GM23338 (cell line): ENCODE measurements at regions not wholly inside any gene's neighbourhood (a gene's known extent, or its start where the extent isn't known, plus 50 kb on each side); places are given as distances from the start of the nearest gene placed in this dataset.

Experiments used
- ATAC-seq: fragments of 200-7000 bp; cut with Tn5 transposase; 3 replicates; pipeline ENCODE4 v1.9.1; 2020
- DNase-seq: peaks from one replicate; pipeline ENCODE4 v3.0.0-alpha.2; 2015; ENCODE audit warnings: low spot score
- H2AFZ ChIP-seq: fragments of 200-600 bp; sonication (generic); 2 replicates; pipeline ENCODE4 v1.8.0; 2016; ENCODE audit warnings: antibody characterized with exemption, mild to moderate bottlenecking, moderate library complexity
- H3F3A ChIP-seq: fragments of 200-600 bp; sonication (generic); replicated peaks from 2 replicates; pipeline ENCODE4 v1.8.0; 2017; ENCODE audit warnings: antibody characterized with exemption, mixed run types, low read depth
- H3K27ac ChIP-seq: fragments of 200-600 bp; sonication (generic); 2 replicates; pipeline ENCODE4 v1.6.1; 2016; ENCODE audit warnings: low read depth
- H3K27me3 ChIP-seq: fragments of 200-600 bp; sonication (generic); 2 replicates; pipeline ENCODE4 v1.8.0; 2016; ENCODE audit warnings: mild to moderate bottlenecking, mixed run types, moderate library complexity; ENCODE audit not compliant: insufficient read depth
- H3K36me3 ChIP-seq: fragments of 200-600 bp; sonication (generic); 2 replicates; pipeline ENCODE4 v1.8.0; 2016; ENCODE audit warnings: mild to moderate bottlenecking; ENCODE audit not compliant: insufficient read depth
- H3K4me1 ChIP-seq: fragments of 200-600 bp; sonication (generic); 2 replicates; pipeline ENCODE4 v1.8.0; 2016; ENCODE audit warnings: mild to moderate bottlenecking, moderate library complexity; ENCODE audit not compliant: insufficient read depth
- H3K4me2 ChIP-seq: fragments of 200-600 bp; sonication (generic); 2 replicates; pipeline ENCODE4 v1.7.1; 2017; ENCODE audit warnings: mixed run types
- H3K4me3 ChIP-seq: fragments of 200-600 bp; sonication (generic); 2 replicates; pipeline ENCODE4 v1.6.1; 2016; ENCODE audit warnings: mixed run types
- H3K79me2 ChIP-seq: fragments of 200-600 bp; sonication (generic); replicated peaks from 2 replicates; pipeline ENCODE4 v1.8.0; 2017; ENCODE audit warnings: mild to moderate bottlenecking; ENCODE audit not compliant: insufficient read depth
- H3K9me2 ChIP-seq: fragments of 200-600 bp; sonication (generic); 2 replicates; pipeline ENCODE4 v1.8.0; 2017; ENCODE audit not compliant: insufficient read depth
- H4K20me1 ChIP-seq: fragments of 200-600 bp; sonication (generic); replicated peaks from 2 replicates; pipeline ENCODE4 v1.8.0; 2017; ENCODE audit warnings: mild to moderate bottlenecking; ENCODE audit not compliant: insufficient read depth
- H3K27ac Mint-ChIP-seq: 2 replicates; pipeline ENCODE4 v1.8.0; 2020; ENCODE audit warnings: inconsistent platforms, mild to moderate bottlenecking, moderate library complexity, mixed read lengths
- H3K27me3 Mint-ChIP-seq: 3 replicates; pipeline ENCODE4 v1.8.0; 2022; ENCODE audit warnings: low read depth, mild to moderate bottlenecking, moderate library complexity, mixed read lengths, inconsistent platforms; ENCODE audit not compliant: insufficient read depth, poor library complexity
- H3K36me3 Mint-ChIP-seq: 3 replicates; pipeline ENCODE4 v1.8.0; 2021; ENCODE audit warnings: low read depth, mild to moderate bottlenecking, inconsistent platforms, moderate library complexity, mixed read lengths
- H3K4me1 Mint-ChIP-seq: 3 replicates; pipeline ENCODE4 v1.8.0; 2020; ENCODE audit warnings: mild to moderate bottlenecking, inconsistent platforms, mixed read lengths
- H3K4me3 Mint-ChIP-seq: 3 replicates; pipeline ENCODE4 v1.8.0; 2021; ENCODE audit warnings: moderate library complexity, mild to moderate bottlenecking, inconsistent platforms, mixed read lengths
- H3K9me3 Mint-ChIP-seq: 3 replicates; pipeline ENCODE4 v1.8.0; 2020; ENCODE audit warnings: moderate library complexity, mild to moderate bottlenecking, inconsistent platforms, mixed read lengths
- CREB1 ChIP-seq: fragments of 250-450 bp; sonication (Bioruptor Pico); IDR thresholded peaks from 2 replicates; pipeline ENCODE4 v1.5.0; 2020; ENCODE audit warnings: low read depth, mild to moderate bottlenecking, moderate library complexity
- EZH2phosphoT487 ChIP-seq: fragments of 200-600 bp; sonication (generic); IDR thresholded peaks from one replicate; pipeline ENCODE4 v1.8.1; 2018; ENCODE audit warnings: antibody characterized with exemption; ENCODE audit not compliant: unreplicated experiment
- JUNB ChIP-seq: IDR thresholded peaks from one replicate; pipeline ENCODE4 v1.6.1; 2016; ENCODE audit warnings: antibody characterized with exemption; ENCODE audit not compliant: unreplicated experiment
- NANOG ChIP-seq: IDR thresholded peaks from 2 replicates; pipeline ENCODE4 v1.6.1; 2016; ENCODE audit warnings: antibody characterized with exemption, borderline replicate concordance
- STAT1 ChIP-seq: IDR thresholded peaks from one replicate; pipeline ENCODE4 v1.6.1; 2016; ENCODE audit warnings: antibody characterized with exemption; ENCODE audit not compliant: unreplicated experiment
- ZNF331 ChIP-seq: fragments of 250-450 bp; sonication (Bioruptor Pico); IDR thresholded peaks from 2 replicates; pipeline ENCODE4 v1.5.0; 2020; ENCODE audit warnings: low read depth, mild to moderate bottlenecking, moderate library complexity
- TF ChIP-seq, protein P1 (sequence below): IDR thresholded peaks from 2 replicates; pipeline ENCODE4 v1.6.1; 2016; ENCODE audit warnings: antibody characterized with exemption
- TF ChIP-seq, protein P2 (sequence below): IDR thresholded peaks from one replicate; pipeline ENCODE4 v1.6.1; 2018; ENCODE audit warnings: antibody characterized with exemption; ENCODE audit not compliant: unreplicated experiment
- TF ChIP-seq, protein P3 (sequence below): fragments of 250-450 bp; sonication (Bioruptor Pico); IDR thresholded peaks from 2 replicates; pipeline ENCODE4 v1.5.0; 2020; ENCODE audit warnings: mild to moderate bottlenecking, moderate library complexity

DNA sequence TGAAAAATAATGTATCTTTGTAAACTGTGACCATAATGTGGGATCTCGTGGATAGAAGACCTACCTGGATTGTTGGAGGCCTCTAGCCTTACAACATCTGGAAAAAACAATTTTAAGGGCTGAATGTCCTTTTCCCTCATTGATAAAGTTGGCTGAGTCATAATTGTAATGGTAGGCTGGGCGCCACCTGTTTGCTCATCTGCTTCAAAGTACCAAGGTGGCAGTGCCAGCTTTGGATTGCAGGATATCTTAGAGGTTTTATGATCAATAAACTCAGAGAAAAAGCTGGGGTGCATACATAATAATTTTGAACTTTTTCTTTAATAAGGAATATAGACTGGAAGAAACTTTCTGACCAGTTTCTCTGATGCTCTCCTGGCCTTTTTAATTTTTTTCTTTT lies 653.4 kb downstream of the MMUT start:
- H3K4me2 ChIP-seq = no peak overlapping the region
- H3K36me3 ChIP-seq = no peaks in the 10 kb centered on the region
- no peak overlapping the region for H3K27ac ChIP-seq
- no peaks in the 10 kb centered on the region for H3K4me1 ChIP-seq
- H3K79me2 ChIP-seq = no peaks in the 10 kb centered on the region
- Mint-ChIP-seq H3K4me3 (no peak overlapping the region), H3K4me1 (peaks cover 3% of the 10 kb centered on the region; the same call in 2 of the 3 replicates), H3K36me3 (no peaks in the 10 kb centered on the region), H3K27ac (no peak overlapping the region), H3K27me3 (no peaks in the 10 kb centered on the region), H3K9me3 (no peaks in the 10 kb centered on the region)
- TF ChIP-seq NANOG (no peak), CREB1 (CRISPR knock-in tag) (no peak), EZH2phosphoT487 (no peak), JUNB (no peak), ZNF331 (no peak), STAT1 (no peak)
- TF ChIP-seq, protein P1, sequence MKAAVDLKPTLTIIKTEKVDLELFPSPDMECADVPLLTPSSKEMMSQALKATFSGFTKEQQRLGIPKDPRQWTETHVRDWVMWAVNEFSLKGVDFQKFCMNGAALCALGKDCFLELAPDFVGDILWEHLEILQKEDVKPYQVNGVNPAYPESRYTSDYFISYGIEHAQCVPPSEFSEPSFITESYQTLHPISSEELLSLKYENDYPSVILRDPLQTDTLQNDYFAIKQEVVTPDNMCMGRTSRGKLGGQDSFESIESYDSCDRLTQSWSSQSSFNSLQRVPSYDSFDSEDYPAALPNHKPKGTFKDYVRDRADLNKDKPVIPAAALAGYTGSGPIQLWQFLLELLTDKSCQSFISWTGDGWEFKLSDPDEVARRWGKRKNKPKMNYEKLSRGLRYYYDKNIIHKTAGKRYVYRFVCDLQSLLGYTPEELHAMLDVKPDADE = no peak
- TF ChIP-seq, protein P2, sequence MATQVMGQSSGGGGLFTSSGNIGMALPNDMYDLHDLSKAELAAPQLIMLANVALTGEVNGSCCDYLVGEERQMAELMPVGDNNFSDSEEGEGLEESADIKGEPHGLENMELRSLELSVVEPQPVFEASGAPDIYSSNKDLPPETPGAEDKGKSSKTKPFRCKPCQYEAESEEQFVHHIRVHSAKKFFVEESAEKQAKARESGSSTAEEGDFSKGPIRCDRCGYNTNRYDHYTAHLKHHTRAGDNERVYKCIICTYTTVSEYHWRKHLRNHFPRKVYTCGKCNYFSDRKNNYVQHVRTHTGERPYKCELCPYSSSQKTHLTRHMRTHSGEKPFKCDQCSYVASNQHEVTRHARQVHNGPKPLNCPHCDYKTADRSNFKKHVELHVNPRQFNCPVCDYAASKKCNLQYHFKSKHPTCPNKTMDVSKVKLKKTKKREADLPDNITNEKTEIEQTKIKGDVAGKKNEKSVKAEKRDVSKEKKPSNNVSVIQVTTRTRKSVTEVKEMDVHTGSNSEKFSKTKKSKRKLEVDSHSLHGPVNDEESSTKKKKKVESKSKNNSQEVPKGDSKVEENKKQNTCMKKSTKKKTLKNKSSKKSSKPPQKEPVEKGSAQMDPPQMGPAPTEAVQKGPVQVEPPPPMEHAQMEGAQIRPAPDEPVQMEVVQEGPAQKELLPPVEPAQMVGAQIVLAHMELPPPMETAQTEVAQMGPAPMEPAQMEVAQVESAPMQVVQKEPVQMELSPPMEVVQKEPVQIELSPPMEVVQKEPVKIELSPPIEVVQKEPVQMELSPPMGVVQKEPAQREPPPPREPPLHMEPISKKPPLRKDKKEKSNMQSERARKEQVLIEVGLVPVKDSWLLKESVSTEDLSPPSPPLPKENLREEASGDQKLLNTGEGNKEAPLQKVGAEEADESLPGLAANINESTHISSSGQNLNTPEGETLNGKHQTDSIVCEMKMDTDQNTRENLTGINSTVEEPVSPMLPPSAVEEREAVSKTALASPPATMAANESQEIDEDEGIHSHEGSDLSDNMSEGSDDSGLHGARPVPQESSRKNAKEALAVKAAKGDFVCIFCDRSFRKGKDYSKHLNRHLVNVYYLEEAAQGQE = no peak
- TF ChIP-seq, protein P3, sequence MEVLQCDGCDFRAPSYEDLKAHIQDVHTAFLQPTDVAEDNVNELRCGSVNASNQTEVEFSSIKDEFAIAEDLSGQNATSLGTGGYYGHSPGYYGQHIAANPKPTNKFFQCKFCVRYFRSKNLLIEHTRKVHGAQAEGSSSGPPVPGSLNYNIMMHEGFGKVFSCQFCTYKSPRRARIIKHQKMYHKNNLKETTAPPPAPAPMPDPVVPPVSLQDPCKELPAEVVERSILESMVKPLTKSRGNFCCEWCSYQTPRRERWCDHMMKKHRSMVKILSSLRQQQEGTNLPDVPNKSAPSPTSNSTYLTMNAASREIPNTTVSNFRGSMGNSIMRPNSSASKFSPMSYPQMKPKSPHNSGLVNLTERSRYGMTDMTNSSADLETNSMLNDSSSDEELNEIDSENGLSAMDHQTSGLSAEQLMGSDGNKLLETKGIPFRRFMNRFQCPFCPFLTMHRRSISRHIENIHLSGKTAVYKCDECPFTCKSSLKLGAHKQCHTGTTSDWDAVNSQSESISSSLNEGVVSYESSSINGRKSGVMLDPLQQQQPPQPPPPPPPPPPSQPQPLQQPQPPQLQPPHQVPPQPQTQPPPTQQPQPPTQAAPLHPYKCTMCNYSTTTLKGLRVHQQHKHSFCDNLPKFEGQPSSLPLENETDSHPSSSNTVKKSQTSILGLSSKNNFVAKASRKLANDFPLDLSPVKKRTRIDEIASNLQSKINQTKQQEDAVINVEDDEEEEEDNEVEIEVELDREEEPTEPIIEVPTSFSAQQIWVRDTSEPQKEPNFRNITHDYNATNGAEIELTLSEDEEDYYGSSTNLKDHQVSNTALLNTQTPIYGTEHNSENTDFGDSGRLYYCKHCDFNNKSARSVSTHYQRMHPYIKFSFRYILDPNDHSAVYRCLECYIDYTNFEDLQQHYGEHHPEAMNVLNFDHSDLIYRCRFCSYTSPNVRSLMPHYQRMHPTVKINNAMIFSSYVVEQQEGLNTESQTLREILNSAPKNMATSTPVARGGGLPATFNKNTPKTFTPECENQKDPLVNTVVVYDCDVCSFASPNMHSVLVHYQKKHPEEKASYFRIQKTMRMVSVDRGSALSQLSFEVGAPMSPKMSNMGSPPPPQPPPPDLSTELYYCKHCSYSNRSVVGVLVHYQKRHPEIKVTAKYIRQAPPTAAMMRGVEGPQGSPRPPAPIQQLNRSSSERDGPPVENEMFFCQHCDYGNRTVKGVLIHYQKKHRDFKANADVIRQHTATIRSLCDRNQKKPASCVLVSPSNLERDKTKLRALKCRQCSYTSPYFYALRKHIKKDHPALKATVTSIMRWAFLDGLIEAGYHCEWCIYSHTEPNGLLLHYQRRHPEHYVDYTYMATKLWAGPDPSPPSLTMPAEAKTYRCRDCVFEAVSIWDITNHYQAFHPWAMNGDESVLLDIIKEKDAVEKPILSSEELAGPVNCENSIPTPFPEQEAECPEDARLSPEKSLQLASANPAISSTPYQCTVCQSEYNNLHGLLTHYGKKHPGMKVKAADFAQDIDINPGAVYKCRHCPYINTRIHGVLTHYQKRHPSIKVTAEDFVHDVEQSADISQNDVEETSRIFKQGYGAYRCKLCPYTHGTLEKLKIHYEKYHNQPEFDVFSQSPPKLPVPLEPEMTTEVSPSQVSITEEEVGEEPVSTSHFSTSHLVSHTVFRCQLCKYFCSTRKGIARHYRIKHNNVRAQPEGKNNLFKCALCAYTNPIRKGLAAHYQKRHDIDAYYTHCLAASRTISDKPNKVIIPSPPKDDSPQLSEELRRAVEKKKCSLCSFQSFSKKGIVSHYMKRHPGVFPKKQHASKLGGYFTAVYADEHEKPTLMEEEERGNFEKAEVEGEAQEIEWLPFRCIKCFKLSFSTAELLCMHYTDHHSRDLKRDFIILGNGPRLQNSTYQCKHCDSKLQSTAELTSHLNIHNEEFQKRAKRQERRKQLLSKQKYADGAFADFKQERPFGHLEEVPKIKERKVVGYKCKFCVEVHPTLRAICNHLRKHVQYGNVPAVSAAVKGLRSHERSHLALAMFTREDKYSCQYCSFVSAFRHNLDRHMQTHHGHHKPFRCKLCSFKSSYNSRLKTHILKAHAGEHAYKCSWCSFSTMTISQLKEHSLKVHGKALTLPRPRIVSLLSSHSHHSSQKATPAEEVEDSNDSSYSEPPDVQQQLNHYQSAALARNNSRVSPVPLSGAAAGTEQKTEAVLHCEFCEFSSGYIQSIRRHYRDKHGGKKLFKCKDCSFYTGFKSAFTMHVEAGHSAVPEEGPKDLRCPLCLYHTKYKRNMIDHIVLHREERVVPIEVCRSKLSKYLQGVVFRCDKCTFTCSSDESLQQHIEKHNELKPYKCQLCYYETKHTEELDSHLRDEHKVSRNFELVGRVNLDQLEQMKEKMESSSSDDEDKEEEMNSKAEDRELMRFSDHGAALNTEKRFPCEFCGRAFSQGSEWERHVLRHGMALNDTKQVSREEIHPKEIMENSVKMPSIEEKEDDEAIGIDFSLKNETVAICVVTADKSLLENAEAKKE (CRISPR knock-in tag) = no peak
- no peaks in the 10 kb centered on the region for H3K27me3 ChIP-seq
- no peaks in the 10 kb centered on the region for H3F3A ChIP-seq
- no peak overlapping the region for H3K4me3 ChIP-seq
- no peaks in the 10 kb centered on the region for H3K9me2 ChIP-seq
- no peak for DNase-seq
- no peaks in the 10 kb centered on the region for H4K20me1 ChIP-seq
- no peak for ATAC-seq
- peak overlapping the region; percentile 80; the same call in 1 of the 2 replicates for H2AFZ ChIP-seq
